ENCODE measurements at regions not wholly inside any gene's neighbourhood (a gene's known extent, or its start where the extent isn't known, plus 50 kb on each side); places are given as distances from the start of the nearest gene placed in this dataset.

DNA sequence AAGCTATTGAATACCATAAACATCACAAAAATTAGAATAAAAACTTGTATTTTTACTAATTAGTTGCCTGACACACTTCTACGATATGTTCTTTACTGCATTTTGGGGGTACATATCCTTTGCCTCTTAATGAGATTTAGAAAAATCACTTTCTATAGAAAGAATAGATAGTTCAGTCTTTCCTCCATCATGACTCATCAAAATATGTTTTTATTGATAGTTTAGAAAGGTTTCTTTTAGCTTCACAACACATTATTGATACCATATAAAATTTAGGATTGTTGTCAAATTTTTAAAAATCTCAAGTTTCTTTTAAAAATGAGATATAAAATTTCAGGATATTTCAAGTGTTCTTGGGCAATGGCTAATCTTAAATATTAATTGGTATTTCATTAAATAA, 74.5 kb upstream of the NOCT start:
- Histone ChIP-seq H3K4me3 (ENCODE audit: low read length) (no peak overlapping the region), H3K36me3 (ENCODE audit: control insufficient read depth, low read length) (no peaks in the 10 kb centered on the region)
- TF ChIP-seq, protein P1, sequence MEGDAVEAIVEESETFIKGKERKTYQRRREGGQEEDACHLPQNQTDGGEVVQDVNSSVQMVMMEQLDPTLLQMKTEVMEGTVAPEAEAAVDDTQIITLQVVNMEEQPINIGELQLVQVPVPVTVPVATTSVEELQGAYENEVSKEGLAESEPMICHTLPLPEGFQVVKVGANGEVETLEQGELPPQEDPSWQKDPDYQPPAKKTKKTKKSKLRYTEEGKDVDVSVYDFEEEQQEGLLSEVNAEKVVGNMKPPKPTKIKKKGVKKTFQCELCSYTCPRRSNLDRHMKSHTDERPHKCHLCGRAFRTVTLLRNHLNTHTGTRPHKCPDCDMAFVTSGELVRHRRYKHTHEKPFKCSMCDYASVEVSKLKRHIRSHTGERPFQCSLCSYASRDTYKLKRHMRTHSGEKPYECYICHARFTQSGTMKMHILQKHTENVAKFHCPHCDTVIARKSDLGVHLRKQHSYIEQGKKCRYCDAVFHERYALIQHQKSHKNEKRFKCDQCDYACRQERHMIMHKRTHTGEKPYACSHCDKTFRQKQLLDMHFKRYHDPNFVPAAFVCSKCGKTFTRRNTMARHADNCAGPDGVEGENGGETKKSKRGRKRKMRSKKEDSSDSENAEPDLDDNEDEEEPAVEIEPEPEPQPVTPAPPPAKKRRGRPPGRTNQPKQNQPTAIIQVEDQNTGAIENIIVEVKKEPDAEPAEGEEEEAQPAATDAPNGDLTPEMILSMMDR (IDR thresholded peaks at IDR 0.05; ENCODE audit: low read depth, low read length, poor library complexity, severe bottlenecking), result no peak
- TF ChIP-seq EZH2phosphoT487 (IDR thresholded peaks at IDR 0.05; ENCODE audit: borderline replicate concordance, low read length), result no peak

DNA sequence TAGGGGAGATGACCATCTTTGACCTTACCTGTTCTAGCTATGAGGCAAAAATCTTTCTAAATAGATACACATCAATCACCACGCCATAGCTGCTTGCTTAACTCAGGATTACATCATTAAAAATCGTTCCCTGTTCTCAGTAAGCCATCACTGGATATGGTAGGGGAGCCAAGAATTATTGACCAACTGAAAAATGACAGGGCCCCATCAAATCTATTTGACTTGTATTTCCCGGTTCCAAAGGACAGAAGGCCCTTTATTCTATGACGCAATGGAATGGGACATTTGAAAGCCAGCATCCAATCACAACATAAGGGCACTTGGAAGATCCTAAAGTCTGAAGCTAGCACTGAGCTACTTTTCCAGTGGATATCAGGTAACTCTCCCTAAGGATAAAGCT, 75.6 kb upstream of the NOCT start:
- no peaks in the 10 kb centered on the region for H3F3A ChIP-seq (ENCODE audit: control insufficient read depth, insufficient read depth)
- no peak overlapping the region for H3K4me3 ChIP-seq (ENCODE audit: low read length)
- H3K4me1 ChIP-seq (ENCODE audit: control insufficient read depth, low read length), result no peaks in the 10 kb centered on the region
- no peaks in the 10 kb centered on the region for H3K9me3 ChIP-seq (ENCODE audit: control insufficient read depth, insufficient read depth, low read length)
- H4K20me1 ChIP-seq (ENCODE audit: control insufficient read depth, insufficient read depth, low read depth, low read length), result no peaks in the 10 kb centered on the region
- no peaks in the 10 kb centered on the region for H3K79me2 ChIP-seq (ENCODE audit: control insufficient read depth, low read length)
- H3K36me3 ChIP-seq (ENCODE audit: control insufficient read depth, low read length), result no peaks in the 10 kb centered on the region
- peaks cover 16% of the 10 kb centered on the region for H3K27me3 ChIP-seq (ENCODE audit: control insufficient read depth, low read length)
- no peak overlapping the region for H3K4me2 ChIP-seq (ENCODE audit: low read length)
- H3K9me2 ChIP-seq (replicated peaks; ENCODE audit: control insufficient read depth, low read length), result no peaks in the 10 kb centered on the region
- H3K27ac ChIP-seq (ENCODE audit: low read depth, low read length), result no peak overlapping the region
- TF ChIP-seq, protein P1 (IDR thresholded peaks at IDR 0.05; ENCODE audit: low read depth, low read length, poor library complexity, severe bottlenecking), result no peak
- TF ChIP-seq EZH2phosphoT487 (IDR thresholded peaks at IDR 0.05; ENCODE audit: borderline replicate concordance, low read length), result no peak

More for the DNA sequence above, 74.5 kb upstream of the NOCT start:
- Histone ChIP-seq H3K9me2 (replicated peaks; ENCODE audit: control insufficient read depth, low read length) (no peaks in the 10 kb centered on the region), H3K4me1 (ENCODE audit: control insufficient read depth, low read length) (no peaks in the 10 kb centered on the region), H3K79me2 (ENCODE audit: control insufficient read depth, low read length) (no peaks in the 10 kb centered on the region), H3F3A (ENCODE audit: control insufficient read depth, insufficient read depth) (no peaks in the 10 kb centered on the region), H3K9me3 (ENCODE audit: control insufficient read depth, insufficient read depth, low read length) (no peaks in the 10 kb centered on the region), H3K27me3 (ENCODE audit: control insufficient read depth, low read length) (peaks cover 11% of the 10 kb centered on the region), H3K27ac (ENCODE audit: low read depth, low read length) (no peak overlapping the region), H3K4me2 (ENCODE audit: low read length) (no peak overlapping the region), H4K20me1 (ENCODE audit: control insufficient read depth, insufficient read depth, low read depth, low read length) (no peaks in the 10 kb centered on the region)

DNA sequence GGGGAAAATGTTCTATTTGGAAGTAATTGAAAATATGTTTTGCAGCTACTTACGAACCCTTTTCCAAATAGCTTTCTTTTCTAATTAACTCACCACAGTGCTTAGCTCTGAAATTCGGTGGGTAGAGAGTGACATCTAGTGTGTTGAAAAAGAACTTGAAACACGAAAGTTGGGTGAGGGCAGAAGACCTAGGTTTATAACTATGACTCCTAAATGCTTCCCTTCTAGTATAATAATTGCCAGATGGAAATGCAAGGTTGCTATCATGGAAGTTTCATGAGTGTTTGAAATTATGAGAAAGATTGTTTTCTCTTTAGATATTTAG, 77.3 kb upstream of the NOCT start:
- Histone ChIP-seq H3F3A (ENCODE audit: control insufficient read depth, insufficient read depth) (no peaks in the 10 kb centered on the region), H3K4me3 (ENCODE audit: low read length) (no peak overlapping the region), H3K4me1 (ENCODE audit: control insufficient read depth, low read length) (no peaks in the 10 kb centered on the region), H3K79me2 (ENCODE audit: control insufficient read depth, low read length) (no peaks in the 10 kb centered on the region), H4K20me1 (ENCODE audit: control insufficient read depth, insufficient read depth, low read depth, low read length) (no peaks in the 10 kb centered on the region), H3K27me3 (ENCODE audit: control insufficient read depth, low read length) (peaks cover 19% of the 10 kb centered on the region), H3K9me2 (replicated peaks; ENCODE audit: control insufficient read depth, low read length) (no peaks in the 10 kb centered on the region), H3K9me3 (ENCODE audit: control insufficient read depth, insufficient read depth, low read length) (no peaks in the 10 kb centered on the region), H3K4me2 (ENCODE audit: low read length) (no peak overlapping the region), H3K27ac (ENCODE audit: low read depth, low read length) (no peak overlapping the region), H3K36me3 (ENCODE audit: control insufficient read depth, low read length) (no peaks in the 10 kb centered on the region)
- TF ChIP-seq, protein P1 (IDR thresholded peaks at IDR 0.05; ENCODE audit: low read depth, low read length, poor library complexity, severe bottlenecking), result peak; percentile 52
- TF ChIP-seq EZH2phosphoT487 (IDR thresholded peaks at IDR 0.05; ENCODE audit: borderline replicate concordance, low read length), result no peak

All from DOHH2 (cell line).